ENCODE measurements at regions not wholly inside any gene's neighbourhood (a gene's known extent, or its start where the extent isn't known, plus 50 kb on each side); places are given as distances from the start of the nearest gene placed in this dataset.

GRCh38 chr5:75992753-75993152 is 90.4 kb upstream of the SV2C start:
- intact Hi-C loops (cut with micrococcal nuclease), result no loop called here
- Mint-ChIP-seq H3K36me3 (ENCODE audit: insufficient read depth, unreplicated experiment) (no peaks in the 10 kb centered on the region), H3K4me3 (ENCODE audit: unreplicated experiment) (no peak overlapping the region), H3K27me3 (ENCODE audit: insufficient read depth, unreplicated experiment) (peaks cover 18% of the 10 kb centered on the region), H3K9me3 (ENCODE audit: unreplicated experiment) (peaks cover 8% of the 10 kb centered on the region), H3K27ac (ENCODE audit: low read depth, unreplicated experiment) (no peak overlapping the region), H3K4me1 (ENCODE audit: insufficient read depth, unreplicated experiment) (no peaks in the 10 kb centered on the region)
- CTCF ChIA-PET, result interaction anchor here (0.7 to 1.3 kb wide), 2 partner anchors 183 to 267 kb away, joined by 3 read pairs; no protein-coding TSS in a partner anchor
- TF ChIP-seq, protein P1, sequence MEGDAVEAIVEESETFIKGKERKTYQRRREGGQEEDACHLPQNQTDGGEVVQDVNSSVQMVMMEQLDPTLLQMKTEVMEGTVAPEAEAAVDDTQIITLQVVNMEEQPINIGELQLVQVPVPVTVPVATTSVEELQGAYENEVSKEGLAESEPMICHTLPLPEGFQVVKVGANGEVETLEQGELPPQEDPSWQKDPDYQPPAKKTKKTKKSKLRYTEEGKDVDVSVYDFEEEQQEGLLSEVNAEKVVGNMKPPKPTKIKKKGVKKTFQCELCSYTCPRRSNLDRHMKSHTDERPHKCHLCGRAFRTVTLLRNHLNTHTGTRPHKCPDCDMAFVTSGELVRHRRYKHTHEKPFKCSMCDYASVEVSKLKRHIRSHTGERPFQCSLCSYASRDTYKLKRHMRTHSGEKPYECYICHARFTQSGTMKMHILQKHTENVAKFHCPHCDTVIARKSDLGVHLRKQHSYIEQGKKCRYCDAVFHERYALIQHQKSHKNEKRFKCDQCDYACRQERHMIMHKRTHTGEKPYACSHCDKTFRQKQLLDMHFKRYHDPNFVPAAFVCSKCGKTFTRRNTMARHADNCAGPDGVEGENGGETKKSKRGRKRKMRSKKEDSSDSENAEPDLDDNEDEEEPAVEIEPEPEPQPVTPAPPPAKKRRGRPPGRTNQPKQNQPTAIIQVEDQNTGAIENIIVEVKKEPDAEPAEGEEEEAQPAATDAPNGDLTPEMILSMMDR (IDR thresholded peaks at IDR 0.05; ENCODE audit: unreplicated experiment), result no peak
- POLR2A ChIA-PET, result interaction anchor here (0.6 kb wide), 1 partner anchor 16 kb away, joined by 3 read pairs; no protein-coding TSS in a partner anchor
- BruUV-seq (replicated peaks), result no TSS peak
- DNase-seq (ENCODE audit: unreplicated experiment), result no peak

GRCh38 chr5:75985077-75985476 is 98.1 kb upstream of the SV2C start:
- no peak overlapping the region for H3K27ac Mint-ChIP-seq (ENCODE audit: low read depth, unreplicated experiment)
- H3K36me3 Mint-ChIP-seq (ENCODE audit: insufficient read depth, unreplicated experiment), result no peaks in the 10 kb centered on the region
- POLR2A ChIA-PET, result no interaction called here
- peaks cover 17% of the 10 kb centered on the region for H3K27me3 Mint-ChIP-seq (ENCODE audit: insufficient read depth, unreplicated experiment)
- TF ChIP-seq, protein P1 (IDR thresholded peaks at IDR 0.05; ENCODE audit: unreplicated experiment), result no peak
- intact Hi-C loops (cut with micrococcal nuclease), result no loop called here
- no peak overlapping the region for H3K4me3 Mint-ChIP-seq (ENCODE audit: unreplicated experiment)
- no TSS peak for BruUV-seq (replicated peaks)
- H3K4me1 Mint-ChIP-seq (ENCODE audit: insufficient read depth, unreplicated experiment), result no peaks in the 10 kb centered on the region
- no peaks in the 10 kb centered on the region for H3K9me3 Mint-ChIP-seq (ENCODE audit: unreplicated experiment)
- CTCF ChIA-PET, result interaction anchor here (0.7 kb wide), 1 partner anchor 250 kb away, joined by 5 read pairs; no protein-coding TSS in a partner anchor
- no peak for DNase-seq (ENCODE audit: unreplicated experiment)

GRCh38 chr5:75975496-75975895 is 107.7 kb upstream of the SV2C start:
- H3K4me3 Mint-ChIP-seq (ENCODE audit: unreplicated experiment), result no peak overlapping the region
- POLR2A ChIA-PET, result no interaction called here
- no peaks in the 10 kb centered on the region for H3K4me1 Mint-ChIP-seq (ENCODE audit: insufficient read depth, unreplicated experiment)
- TF ChIP-seq, protein P1 (IDR thresholded peaks at IDR 0.05; ENCODE audit: unreplicated experiment), result no peak
- BruUV-seq (replicated peaks), result no TSS peak
- no peaks in the 10 kb centered on the region for H3K9me3 Mint-ChIP-seq (ENCODE audit: unreplicated experiment)
- no peak overlapping the region for H3K27ac Mint-ChIP-seq (ENCODE audit: low read depth, unreplicated experiment)
- peaks cover 19% of the 10 kb centered on the region for H3K27me3 Mint-ChIP-seq (ENCODE audit: insufficient read depth, unreplicated experiment)
- no peaks in the 10 kb centered on the region for H3K36me3 Mint-ChIP-seq (ENCODE audit: insufficient read depth, unreplicated experiment)
- DNase-seq (ENCODE audit: unreplicated experiment), result no peak
- CTCF ChIA-PET, result interaction anchor here (0.5 to 0.6 kb wide), 2 partner anchors 20 to 464 kb away, joined by 3 read pairs; partner anchors contain the start of gene POLK
- intact Hi-C loops (cut with micrococcal nuclease), result no loop called here

GRCh38 chr5:75965292-75965691 is 117.9 kb upstream of the SV2C start:
- Mint-ChIP-seq H3K27ac (ENCODE audit: low read depth, unreplicated experiment) (no peak overlapping the region), H3K27me3 (ENCODE audit: insufficient read depth, unreplicated experiment) (peaks cover 23% of the 10 kb centered on the region), H3K9me3 (ENCODE audit: unreplicated experiment) (peaks cover 22% of the 10 kb centered on the region), H3K4me3 (ENCODE audit: unreplicated experiment) (no peak overlapping the region), H3K36me3 (ENCODE audit: insufficient read depth, unreplicated experiment) (no peaks in the 10 kb centered on the region), H3K4me1 (ENCODE audit: insufficient read depth, unreplicated experiment) (no peaks in the 10 kb centered on the region)
- BruUV-seq (replicated peaks), result no TSS peak
- intact Hi-C loops (cut with micrococcal nuclease), result no loop called here
- ChIA-PET POLR2A (interaction anchor here (0.6 kb wide), 1 partner anchor 23 kb away, joined by 3 read pairs; no protein-coding TSS in a partner anchor), CTCF (no interaction called here)
- TF ChIP-seq, protein P1 (IDR thresholded peaks at IDR 0.05; ENCODE audit: unreplicated experiment), result no peak
- no peak for DNase-seq (ENCODE audit: unreplicated experiment)

Data from MCF 10A (cell line).